ENCODE measurements at regions not wholly inside any gene's neighbourhood (a gene's known extent, or its start where the extent isn't known, plus 50 kb on each side); places are given as distances from the start of the nearest gene placed in this dataset.

DNA sequence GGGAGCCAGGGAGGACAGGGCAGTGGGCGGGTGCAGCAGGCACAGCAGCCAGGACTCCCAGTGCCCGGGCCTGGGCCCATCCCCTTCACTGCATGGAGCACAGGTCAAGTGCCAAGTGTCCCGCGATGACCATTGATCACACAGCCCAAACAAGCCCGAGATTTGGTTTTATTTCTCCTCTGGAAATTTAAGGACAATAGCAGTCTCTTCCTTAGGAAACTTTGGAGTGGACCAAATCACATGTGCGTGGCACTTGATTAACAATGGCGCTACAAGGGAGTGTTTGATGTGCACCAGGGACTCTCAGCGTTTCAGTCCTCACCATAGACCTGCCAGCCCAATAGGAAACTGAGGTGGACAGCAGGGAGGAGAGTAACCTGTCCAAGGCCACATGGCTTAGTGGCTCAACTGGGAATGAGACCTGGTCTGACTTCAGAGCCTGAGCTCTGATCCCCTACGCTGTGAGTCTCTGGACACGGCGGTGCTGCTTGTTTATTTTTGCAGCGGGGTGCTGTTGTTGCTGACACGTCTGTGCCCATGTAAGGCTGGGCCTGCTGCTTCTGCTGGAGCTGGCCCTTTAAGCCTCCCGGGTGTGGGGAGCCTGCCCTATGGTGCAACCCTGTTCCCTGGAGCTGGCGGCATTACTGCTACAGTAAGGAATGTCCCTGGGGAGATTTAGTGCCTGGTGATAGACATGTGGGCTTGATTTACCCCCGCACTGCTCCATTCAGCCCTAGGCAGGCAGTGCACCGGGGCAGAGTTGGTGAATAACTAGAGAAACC is 194.2 kb downstream of the INHBB start (continued):
- TF ChIP-seq GATA4 (IDR thresholded peaks at IDR 0.05; ENCODE audit: borderline replicate concordance, low read depth) (no peak), KLF9 (CRISPR knock-in tag; IDR thresholded peaks at IDR 0.05; ENCODE audit: low read depth) (no peak), BHLHE40 (IDR thresholded peaks at IDR 0.05; ENCODE audit: low read length) (no peak), ERF (CRISPR knock-in tag; IDR thresholded peaks at IDR 0.05) (peak; percentile 92), ZNF143 (CRISPR knock-in tag; IDR thresholded peaks at IDR 0.05) (peak; percentile 61; the same call in 1 of the 2 replicates), FIP1L1 (IDR thresholded peaks at IDR 0.05; ENCODE audit: borderline replicate concordance, insufficient read depth, low read depth, low read length) (no peak), PHF20 (CRISPR knock-in tag; IDR thresholded peaks at IDR 0.05) (peak; percentile 42; the same call in 1 of the 2 replicates), GABPB1 (CRISPR knock-in tag; IDR thresholded peaks at IDR 0.05) (peak; percentile 16), ZNF451 (CRISPR knock-in tag; IDR thresholded peaks at IDR 0.05) (0 out of 2 replicates have a peak, but pooled peaks have one; percentile 52), ATM (IDR thresholded peaks at IDR 0.05; ENCODE audit: borderline replicate concordance) (no peak), ZNF75D (CRISPR knock-in tag; IDR thresholded peaks at IDR 0.05; ENCODE audit: borderline replicate concordance) (no peak), HHEX (CRISPR knock-in tag; IDR thresholded peaks at IDR 0.05) (no peak), MLLT10 (CRISPR knock-in tag; IDR thresholded peaks at IDR 0.05) (no peak)
- TF ChIP-seq, protein P1, sequence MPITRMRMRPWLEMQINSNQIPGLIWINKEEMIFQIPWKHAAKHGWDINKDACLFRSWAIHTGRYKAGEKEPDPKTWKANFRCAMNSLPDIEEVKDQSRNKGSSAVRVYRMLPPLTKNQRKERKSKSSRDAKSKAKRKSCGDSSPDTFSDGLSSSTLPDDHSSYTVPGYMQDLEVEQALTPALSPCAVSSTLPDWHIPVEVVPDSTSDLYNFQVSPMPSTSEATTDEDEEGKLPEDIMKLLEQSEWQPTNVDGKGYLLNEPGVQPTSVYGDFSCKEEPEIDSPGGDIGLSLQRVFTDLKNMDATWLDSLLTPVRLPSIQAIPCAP (CRISPR knock-in tag; IDR thresholded peaks at IDR 0.05; ENCODE audit: low read depth) = 0 out of 2 replicates have a peak, but pooled peaks have one; percentile 50
- TF ChIP-seq, protein P2, sequence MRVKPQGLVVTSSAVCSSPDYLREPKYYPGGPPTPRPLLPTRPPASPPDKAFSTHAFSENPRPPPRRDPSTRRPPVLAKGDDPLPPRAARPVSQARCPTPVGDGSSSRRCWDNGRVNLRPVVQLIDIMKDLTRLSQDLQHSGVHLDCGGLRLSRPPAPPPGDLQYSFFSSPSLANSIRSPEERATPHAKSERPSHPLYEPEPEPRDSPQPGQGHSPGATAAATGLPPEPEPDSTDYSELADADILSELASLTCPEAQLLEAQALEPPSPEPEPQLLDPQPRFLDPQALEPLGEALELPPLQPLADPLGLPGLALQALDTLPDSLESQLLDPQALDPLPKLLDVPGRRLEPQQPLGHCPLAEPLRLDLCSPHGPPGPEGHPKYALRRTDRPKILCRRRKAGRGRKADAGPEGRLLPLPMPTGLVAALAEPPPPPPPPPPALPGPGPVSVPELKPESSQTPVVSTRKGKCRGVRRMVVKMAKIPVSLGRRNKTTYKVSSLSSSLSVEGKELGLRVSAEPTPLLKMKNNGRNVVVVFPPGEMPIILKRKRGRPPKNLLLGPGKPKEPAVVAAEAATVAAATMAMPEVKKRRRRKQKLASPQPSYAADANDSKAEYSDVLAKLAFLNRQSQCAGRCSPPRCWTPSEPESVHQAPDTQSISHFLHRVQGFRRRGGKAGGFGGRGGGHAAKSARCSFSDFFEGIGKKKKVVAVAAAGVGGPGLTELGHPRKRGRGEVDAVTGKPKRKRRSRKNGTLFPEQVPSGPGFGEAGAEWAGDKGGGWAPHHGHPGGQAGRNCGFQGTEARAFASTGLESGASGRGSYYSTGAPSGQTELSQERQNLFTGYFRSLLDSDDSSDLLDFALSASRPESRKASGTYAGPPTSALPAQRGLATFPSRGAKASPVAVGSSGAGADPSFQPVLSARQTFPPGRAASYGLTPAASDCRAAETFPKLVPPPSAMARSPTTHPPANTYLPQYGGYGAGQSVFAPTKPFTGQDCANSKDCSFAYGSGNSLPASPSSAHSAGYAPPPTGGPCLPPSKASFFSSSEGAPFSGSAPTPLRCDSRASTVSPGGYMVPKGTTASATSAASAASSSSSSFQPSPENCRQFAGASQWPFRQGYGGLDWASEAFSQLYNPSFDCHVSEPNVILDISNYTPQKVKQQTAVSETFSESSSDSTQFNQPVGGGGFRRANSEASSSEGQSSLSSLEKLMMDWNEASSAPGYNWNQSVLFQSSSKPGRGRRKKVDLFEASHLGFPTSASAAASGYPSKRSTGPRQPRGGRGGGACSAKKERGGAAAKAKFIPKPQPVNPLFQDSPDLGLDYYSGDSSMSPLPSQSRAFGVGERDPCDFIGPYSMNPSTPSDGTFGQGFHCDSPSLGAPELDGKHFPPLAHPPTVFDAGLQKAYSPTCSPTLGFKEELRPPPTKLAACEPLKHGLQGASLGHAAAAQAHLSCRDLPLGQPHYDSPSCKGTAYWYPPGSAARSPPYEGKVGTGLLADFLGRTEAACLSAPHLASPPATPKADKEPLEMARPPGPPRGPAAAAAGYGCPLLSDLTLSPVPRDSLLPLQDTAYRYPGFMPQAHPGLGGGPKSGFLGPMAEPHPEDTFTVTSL (CRISPR knock-in tag; IDR thresholded peaks at IDR 0.05; ENCODE audit: borderline replicate concordance) = no peak; the same call in 1 of the 2 replicates
- TF ChIP-seq, protein P3, sequence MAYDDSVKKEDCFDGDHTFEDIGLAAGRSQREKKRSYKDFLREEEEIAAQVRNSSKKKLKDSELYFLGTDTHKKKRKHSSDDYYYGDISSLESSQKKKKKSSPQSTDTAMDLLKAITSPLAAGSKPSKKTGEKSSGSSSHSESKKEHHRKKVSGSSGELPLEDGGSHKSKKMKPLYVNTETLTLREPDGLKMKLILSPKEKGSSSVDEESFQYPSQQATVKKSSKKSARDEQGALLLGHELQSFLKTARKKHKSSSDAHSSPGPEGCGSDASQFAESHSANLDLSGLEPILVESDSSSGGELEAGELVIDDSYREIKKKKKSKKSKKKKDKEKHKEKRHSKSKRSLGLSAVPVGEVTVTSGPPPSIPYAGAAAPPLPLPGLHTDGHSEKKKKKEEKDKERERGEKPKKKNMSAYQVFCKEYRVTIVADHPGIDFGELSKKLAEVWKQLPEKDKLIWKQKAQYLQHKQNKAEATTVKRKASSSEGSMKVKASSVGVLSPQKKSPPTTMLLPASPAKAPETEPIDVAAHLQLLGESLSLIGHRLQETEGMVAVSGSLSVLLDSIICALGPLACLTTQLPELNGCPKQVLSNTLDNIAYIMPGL (CRISPR knock-in tag; IDR thresholded peaks at IDR 0.05; ENCODE audit: borderline replicate concordance in 1 of 2, low read depth in 1 of 2) = no peak; a peak in 1 of 4 replicates
- TF ChIP-seq, protein P4, sequence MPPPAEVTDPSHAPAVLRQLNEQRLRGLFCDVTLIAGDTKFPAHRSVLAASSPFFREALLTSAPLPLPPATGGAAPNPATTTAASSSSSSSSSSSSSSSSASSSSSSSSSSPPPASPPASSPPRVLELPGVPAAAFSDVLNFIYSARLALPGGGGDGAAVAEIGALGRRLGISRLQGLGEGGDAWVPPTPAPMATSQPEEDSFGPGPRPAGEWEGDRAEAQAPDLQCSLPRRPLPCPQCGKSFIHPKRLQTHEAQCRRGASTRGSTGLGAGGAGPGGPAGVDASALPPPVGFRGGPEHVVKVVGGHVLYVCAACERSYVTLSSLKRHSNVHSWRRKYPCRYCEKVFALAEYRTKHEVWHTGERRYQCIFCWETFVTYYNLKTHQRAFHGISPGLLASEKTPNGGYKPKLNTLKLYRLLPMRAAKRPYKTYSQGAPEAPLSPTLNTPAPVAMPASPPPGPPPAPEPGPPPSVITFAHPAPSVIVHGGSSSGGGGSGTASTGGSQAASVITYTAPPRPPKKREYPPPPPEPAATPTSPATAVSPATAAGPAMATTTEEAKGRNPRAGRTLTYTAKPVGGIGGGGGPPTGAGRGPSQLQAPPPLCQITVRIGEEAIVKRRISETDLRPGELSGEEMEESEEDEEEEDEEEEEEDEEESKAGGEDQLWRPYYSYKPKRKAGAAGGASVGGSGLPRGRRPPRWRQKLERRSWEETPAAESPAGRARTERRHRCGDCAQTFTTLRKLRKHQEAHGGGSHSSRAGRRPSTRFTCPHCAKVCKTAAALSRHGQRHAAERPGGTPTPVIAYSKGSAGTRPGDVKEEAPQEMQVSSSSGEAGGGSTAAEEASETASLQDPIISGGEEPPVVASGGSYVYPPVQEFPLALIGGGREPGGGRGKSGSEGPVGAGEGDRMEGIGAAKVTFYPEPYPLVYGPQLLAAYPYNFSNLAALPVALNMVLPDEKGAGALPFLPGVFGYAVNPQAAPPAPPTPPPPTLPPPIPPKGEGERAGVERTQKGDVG (CRISPR knock-in tag; IDR thresholded peaks at IDR 0.05; ENCODE audit: borderline replicate concordance) = peak; percentile 79; the same call in 1 of the 2 replicates
